ENCODE measurements at regions not wholly inside any gene's neighbourhood (a gene's known extent, or its start where the extent isn't known, plus 50 kb on each side); places are given as distances from the start of the nearest gene placed in this dataset.
"Not testable (repeated sequence)": the region's sequence is repeated elsewhere in the genome, so short reads cannot be mapped to it uniquely, and the experiment has no call there.

DNA sequence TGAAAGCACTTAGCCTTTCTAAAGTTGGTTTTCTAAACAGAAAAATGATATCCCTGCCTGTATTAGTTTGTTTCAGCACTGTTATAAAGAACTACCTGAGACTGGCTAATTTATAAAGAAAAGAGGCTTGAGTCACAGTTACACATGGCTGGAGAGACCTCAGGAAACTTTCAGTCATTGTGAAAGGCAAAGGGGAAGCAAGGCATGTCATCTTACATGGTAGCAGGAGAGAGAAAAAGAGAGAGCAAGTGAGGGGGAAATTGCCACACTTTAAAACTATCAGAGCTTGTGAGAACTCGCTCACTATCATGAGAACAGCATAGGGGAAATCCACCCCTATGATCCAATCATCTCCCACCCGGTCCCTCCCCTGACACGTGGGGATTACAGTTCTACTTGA is 64.9 kb downstream of the FAM170A start:
- no peak for DNase-seq

DNA sequence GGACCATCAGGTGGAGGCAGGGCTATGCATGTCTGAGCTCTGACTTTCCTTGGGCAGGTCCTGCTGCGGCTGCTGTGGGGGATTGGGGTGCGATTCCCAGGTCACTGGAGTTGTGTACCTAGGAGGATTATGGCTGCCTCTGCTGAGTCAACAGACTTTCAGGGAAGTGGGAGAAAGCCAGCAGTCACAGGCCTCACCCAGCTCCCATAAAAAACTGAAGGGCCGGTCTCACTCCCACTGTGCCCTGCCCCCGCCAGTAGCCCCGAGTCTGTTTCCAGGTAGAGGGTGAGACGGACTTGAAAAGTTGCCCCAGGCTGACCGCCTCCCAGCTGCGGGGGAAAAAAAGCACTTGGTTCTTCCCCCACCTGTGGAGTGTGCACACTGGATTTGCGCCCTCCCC is 76.7 kb downstream of the FAM170A start:
- no peak for DNase-seq

DNA sequence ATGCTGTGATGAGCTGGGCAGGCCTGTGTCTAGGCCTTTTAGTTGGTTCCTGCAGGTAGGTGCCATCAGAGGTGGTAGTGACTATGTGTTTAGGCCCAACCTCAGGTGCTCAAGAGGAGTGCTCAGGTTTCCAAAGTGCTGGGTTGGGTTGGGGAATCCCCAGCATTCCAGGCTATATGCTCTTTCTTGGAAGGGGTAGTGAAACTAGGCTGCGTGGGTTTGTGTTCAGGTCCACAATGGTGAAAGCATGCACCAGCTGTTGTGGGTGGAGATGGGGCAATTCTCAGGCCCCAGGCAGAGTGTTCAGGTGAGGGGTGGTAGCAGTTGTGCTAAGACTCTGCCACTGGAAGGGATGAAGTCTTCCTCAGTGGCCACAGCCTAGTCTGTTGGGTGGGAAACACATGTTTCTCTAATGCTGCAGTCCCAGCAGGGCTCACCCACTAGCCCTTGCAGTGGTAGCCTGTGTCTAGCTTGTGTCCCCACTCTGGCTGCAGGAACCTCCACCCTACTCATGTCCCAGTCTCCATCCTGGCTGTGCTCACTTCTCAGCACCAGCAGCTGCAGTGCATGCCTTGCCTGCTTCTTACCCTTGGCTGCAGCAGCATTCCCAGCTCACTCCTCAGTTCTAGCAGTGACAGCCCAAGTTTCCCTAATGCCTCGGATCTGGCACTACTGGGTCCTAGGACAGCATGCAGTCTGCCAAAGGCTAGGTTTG is 78.9 kb downstream of the FAM170A start:
- no peak for DNase-seq

DNA sequence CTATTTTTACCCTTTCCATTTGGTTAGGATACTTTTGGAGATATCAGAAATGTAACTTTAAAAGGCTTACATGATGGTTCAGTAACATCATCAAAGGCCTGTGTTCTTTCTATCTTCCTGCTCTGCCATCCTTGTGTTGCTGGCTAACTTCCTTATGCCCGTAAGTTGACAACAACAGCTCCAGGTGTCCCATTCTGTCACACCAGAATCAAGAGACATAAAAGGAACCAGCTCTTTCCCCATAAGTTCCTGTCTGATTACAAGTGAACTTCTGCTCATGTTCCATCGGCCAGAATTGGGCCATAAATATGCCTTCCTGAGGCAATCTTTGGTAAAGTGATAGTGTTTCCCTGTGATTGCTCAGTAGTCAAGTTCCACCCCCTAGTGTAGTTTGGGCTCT is 92.4 kb downstream of the FAM170A start:
- DNase-seq: no peak

DNA sequence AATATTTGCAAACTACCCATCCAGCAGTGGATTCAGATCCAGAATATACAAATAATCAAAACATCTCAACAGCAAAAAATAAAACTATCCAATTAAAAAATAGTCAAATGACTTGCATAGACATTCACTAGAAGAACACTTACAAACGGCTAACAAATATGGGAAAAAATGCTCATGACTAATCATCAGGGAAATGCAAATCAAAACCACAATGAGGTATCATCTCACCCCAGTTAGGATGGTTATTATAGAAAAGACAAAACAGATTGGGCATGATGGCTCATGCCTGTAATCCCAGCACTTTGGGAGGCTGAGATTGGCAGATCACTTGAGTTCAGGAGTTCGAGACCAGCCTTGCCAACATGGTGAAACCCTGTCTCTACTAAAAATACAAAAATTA is 95.9 kb downstream of the FAM170A start:
- DNase-seq: not testable (repeated sequence)

DNA sequence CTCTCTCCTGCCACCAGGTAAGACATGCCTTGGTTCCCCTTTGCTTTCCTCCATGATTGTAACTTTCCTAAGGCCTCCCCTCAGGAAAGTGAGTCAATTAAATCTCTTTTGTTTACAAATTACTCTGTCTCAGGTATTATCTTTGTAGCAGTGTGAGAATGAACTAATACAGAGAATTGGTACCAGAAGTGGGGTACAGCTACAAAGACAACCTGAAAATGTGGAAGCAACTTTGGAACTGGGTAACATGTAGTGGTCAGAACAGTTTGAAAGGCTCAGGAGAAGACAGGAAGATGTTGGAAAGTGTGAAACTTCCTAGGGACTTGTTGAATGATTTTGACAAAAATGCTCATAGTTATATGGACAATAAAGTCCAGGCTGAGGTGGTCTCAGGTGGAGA is 97.2 kb downstream of the FAM170A start:
- DNase-seq: no peak

DNA sequence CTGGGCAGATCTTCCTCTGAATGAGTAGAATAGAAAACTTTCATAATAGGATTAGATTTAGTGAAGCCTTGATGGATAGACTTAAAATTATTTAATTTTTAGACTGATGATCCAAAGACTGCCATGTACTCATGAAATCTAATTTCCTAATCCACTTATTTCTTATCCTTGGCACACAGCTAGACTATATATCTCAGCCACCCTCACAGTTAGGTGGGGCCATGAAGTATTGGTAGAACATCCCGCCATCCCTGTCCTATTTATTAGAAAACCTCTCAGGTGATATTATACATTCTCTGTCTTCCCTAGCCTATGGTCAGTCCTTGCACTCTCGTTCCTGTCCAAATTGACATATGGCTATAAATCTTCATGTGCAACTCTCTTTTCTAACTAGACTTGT is 110.9 kb downstream of the FAM170A start:
- no peak for DNase-seq

DNA sequence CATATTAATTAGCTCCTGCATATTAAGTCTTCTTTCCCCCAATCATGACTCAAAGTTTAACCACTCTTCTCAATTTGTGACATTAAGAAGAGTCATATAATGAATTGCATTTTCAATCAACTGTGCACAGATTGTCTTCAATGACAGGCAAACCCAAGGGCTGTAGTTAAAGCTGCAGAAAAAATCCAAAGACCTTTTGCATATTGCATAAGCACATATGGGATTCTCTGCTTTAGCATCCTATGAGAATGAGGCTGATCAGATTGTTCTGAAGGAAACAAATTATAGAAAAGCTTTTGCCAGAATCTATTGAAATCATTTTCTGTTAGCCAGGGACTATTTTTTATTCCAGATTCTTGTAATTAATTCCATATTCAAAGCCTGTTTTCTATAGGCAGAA is 112.3 kb downstream of the FAM170A start:
- DNase-seq: no peak

DNA sequence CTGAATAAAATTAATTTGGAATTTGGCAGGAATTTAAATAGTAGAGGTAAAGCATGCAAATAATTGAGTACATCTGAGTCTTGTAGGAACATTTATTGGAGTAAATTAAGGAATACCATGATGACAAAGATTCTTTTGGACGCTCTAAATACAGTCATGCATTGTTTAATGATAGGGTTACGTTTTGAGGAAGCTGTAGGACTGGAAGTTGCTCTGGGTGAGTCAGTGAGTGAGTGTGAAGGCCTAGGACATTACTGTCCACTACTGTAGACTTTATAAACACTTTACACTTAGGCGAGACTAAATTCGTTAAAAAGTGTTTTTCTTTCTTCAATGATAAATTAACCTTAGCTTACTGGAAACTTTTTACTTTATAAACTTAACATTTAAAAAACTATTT is 113.0 kb downstream of the FAM170A start:
- DNase-seq: no peak

DNA sequence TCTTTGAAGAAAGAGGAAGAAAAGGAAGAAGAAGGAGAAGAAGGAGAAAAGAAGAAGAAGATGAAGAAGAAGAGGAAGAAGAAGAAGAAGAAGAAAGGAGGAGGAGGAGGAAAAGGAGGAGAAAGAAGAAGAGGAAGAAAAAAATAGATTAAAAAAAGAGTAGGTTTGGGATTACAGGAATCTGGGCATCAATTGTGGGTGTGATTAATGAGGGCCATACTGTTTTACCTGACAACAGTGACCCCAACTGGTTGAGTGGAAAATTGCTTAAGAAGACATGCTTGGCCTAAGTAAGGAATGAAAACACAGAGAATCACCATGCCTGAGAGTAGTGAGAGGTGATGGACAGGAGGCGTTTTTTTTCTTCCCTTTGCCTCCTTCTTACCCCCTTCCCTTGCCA is 114.6 kb downstream of the FAM170A start:
- DNase-seq: peak; percentile 25

DNA sequence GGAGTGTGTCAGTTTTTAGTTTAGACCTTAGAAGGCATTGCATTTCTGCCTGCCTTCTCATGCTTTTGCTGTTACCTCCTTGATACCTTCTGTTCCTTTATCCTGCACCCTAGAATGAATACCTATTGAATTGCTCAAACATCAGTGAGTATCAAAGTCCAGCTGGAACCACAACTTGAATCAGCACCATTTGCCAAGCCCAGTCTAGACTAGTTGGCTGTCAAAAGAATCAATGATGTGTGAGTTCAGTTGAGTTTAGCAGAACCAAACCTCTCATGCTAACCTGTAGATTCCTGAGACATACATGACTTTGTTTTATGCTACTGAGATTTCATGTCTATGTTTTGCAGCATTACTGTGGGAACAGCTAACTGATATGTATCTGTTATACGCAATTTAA is 116.6 kb downstream of the FAM170A start:
- no peak for DNase-seq

DNA sequence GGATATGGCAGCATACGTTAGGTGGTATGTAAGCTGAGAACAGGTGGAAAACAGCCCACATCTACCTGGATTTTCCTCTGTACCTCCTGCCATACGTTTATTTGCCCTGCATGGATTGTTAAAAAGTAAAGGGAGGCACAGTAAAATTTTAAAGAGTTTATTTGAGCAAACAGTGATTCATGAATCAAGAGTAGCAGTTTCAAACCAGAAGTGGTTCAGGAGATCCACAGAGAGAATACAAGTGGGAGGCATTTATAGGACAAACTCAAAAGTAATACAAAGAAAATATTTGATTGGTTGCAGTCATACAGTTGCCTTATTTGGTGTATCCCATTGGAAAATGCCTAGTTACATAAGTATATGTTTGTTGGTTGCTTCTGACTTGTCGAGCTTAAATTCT is 117.6 kb downstream of the FAM170A start:
- DNase-seq: no peak

DNA sequence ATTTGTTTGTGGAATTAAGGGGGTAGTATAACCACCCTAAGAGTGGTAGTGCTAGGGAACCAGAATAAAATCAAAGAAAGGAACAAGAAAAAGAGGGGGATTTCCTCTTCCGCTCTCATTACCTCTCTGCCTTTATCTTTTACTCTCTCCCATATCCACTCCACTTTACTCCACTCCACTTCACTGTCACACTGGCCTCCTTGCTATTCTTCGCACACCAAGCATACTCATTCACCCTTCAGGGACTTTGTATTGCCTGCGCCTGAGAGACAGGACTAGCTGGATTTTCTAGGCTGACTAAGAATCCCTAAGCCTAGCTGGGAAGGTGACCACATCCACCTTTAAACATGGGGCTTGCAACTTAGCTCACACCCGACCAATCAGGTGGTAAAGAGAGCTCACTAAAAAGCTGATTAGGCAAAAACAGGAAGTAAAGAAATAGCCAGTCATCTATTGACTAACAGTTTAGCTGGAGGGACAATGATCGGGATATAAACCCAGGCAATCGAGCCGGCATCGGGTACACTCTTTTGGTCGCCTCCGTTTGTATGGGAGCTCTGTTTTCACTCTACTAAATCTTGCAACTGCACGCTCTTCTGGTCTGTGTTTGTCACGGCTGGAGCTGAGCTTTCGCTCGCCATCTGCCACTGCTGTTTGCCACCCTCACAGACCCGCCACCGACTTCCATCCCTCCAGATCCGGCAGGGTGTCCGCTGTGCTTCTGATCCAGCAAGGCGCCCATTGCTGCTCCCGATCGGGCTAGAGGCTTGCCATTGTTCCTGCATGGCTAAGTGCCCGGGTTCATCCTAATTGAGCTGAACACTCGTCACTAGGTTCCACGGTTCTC is 121.8 kb downstream of the FAM170A start:
- DNase-seq: no peak

DNA sequence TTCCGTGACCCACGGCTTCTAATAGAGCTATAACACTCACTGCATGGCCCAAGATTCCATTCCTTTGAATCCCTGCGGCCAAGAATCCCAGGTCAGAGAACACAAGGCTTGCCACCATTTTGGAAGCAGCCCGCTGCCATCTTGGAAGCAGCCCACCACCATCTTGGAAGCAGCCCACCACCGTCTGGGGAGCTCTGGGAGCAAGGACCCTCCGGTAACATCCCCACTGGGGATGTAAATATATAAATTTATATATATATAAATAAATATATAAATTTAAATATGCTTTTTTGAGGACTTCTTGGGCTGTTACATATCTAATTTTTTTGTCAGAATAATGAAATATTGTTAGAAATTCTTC is 122.4 kb downstream of the FAM170A start:
- DNase-seq: no peak

DNA sequence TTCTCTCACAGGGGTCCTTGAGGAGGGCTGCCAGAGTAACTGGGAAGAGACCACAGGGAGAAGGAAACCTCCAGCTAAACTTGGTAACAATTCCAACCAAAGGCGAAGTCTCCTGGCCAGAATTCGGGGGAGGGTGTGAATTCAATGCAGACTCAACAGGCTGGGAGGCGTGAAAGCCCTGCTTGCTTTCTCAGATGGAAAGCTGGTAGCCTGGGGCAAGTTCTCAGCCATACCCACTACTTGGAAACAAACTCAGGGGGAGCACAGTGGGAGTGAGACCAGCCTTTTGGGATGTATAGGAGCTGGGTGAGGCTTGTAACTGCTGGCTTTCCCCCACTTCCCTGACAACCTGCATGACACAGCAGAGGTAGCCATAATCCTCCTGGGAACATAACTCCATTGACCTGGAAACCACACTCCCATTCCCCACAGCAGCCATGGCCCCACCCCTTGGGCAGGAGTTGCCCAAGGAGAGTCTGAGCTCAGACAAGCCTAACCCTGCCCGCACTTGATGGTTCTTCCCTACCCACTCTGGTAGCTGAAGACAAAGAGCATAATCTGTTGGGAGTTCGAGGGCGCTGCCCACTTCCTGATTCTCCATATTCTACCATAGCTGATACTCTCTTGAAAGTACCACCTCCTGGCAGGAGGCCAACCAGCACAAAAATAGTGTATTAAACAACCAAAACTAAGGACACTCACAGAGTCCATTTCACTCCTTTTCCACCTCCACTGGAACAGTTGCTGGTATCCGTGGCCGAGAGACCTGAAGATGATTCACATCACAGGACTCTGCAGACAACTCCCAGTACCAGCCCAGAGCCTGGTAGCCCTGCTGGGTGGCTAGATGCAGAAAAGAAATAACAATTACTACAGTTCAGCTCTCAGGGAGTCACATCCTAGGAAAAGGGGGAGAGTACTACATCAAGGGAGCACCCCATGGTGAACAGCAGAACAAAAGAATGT is 123.8 kb downstream of the FAM170A start:
- no peak for DNase-seq

DNA sequence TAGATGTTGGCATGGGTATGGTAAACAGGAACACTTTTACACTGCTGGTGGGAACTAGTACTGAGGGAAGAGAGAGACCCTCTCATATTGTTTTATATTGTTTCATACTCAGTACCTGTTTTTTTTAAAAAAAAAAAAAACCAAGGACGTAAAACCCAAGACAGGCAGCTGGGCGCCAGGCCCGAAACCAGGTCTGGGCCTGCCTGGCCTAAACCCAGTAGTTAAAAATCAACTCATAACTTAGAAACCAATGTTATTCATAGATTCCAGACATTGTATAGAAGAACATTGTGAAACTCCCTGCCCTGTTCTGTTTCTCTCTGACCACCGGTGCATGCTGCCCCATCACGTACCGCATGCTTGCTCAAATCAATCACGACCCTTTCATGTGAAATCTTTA is 125.5 kb downstream of the FAM170A start:
- DNase-seq: not testable (repeated sequence)

DNA sequence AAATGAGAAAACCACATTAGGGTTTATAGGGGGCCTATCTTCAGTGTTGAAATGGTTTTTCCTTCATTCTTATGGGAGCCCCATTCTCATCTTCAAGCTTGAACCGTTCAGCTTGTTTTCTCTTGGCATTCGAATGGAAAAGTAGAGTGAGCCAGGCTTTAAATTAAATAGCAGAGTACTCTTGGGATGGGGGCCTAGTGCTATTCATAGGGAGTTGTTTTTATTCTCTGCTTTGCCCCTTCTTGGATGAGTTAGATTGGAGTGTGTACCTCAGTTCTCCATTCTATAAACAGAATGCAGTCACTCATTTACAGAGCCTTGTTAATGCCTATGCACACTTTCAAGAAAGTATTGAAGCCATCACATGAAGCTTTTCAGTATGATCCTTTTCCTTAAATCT is 127.9 kb downstream of the FAM170A start:
- no peak for DNase-seq

DNA sequence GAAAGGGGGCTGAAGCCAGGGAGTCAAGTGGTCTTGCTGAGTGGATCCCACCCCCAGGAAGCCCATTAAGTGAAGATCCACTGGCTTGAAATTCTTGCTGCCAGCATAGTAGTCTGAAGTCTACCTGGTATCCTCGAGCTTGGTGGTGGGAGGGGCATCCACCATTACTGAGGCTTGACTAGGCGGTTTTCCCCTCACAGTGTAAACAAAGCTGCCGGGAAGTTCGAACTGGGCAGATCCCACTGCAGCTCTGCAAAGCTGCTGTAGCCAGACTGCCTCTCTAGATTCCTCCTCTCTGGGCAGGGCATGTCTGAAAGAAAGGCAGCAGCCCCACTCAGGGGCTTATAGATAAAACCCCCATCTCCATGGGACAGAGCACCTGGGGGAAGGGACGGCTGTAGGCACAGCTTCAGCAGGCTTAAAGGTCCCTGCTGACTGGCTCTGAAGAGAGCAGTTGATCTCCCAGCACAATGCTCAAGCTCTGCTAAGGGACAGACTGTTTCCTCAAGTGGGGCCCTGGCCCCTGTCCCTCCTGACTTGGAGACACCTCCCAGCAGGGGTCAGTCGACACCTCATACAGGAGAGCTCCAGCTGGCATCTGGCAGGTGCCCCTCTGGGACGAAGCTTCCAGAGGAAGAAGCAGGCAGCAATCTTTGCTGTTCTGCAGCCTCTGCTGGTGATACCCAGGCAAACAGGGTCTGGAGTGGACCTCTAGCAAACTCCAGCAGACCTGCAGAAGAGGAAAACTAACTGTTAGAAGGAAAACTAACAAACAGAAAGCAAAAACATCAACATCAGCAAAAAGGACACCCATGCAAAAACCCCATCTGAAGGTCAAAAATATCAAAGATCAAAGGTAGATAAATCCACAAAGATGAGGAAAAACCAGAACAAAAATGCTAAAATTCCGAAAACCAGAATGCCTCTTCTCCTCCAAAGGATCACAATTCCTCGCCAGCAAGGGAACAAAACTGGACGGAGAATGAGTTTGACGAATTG is 140.6 kb downstream of the FAM170A start:
- DNase-seq: not testable (repeated sequence)

DNA sequence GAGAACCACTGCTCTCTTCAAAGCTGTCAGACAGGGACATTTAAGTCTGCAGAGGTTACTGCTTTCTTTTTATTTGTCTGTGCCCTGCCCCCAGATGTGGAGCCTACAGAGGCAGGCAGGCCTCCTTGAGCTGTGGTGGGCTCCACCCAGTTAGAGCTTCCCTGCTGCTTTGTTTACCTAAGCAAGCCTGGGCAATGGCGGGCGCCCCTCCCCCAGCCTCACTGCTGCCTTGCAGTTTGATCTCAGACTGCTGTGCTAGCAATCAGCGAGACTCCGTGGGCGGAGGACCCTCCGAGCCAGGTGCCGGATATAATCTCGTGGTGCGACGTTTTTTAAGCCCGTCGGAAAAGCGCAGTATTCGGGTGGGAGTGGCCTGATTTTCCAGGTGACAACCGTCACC is 150.8 kb downstream of the FAM170A start:
- not testable (repeated sequence) for DNase-seq

DNA sequence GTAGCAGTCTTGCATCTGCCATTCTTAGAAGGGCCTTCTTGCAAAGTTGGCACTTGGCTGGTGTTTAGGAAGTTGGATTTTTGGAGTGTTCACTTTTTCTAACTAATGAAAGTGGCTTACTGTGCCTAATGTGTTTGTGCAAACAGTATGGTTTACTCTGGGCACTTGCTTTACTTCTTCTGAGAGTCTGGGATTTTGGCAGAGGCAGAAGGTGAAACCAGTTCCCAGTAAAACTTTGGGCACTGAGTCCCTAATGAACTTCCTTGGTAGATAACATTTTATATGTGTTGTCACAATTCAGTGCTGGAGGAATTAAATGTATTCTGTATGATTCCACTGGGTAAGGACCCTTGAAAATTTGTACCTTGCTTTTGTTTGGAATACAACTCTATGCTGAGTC is 155.7 kb downstream of the FAM170A start:
- no peak for DNase-seq

DNA sequence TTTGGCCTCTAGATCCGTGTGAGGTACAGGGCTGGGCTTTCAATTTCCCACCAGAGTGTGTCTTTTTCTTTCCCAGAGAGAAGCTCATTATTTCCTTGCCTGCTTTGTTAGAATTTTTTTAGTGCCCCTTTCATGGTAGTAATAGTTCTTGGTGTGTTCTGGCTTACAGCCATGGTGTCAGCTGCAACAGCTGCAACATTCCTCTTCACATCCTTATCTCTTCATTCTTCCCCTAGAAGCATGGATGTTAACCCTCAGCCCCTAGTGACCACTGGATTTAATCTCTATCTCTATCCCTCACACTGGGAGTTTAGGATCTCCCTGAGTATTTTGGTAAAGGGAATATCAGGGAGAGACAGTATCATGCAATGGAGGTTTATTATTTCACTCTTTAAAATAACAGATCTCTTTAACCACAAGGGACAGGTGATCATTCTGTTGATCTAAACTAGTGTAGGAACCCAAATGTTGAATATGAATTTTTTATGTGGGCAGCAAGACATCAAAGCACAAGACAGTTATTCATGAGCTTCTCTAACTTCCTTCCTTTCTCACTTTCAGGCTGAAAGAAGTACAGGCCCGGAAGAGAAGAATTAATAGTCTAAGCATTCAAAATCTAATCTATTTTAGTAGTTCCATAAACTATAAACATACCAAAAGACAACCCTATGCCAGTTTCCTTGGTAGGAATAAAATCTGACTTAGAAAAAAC is 160.2 kb downstream of the FAM170A start:
- no peak for DNase-seq

All from NCI-H146 (cell line).